Osteoblast (primary cell): ENCODE measurements at regions not wholly inside any gene's neighbourhood (a gene's known extent, or its start where the extent isn't known, plus 50 kb on each side); places are given as distances from the start of the nearest gene placed in this dataset.
"Not testable (repeated sequence)": the region's sequence is repeated elsewhere in the genome, so short reads cannot be mapped to it uniquely, and the experiment has no call there.

ENCODE experiments used
- DNase-seq: peaks from one replicate; pipeline ENCODE4 v3.0.0; 2011; ENCODE audit warnings: low spot score, mixed read lengths; ENCODE audit not compliant: insufficient read length; ENCODE audit errors: missing footprints
- H2AFZ ChIP-seq: 2 replicates; pipeline ENCODE4 v1.6.0; 2011; ENCODE audit warnings: mild to moderate bottlenecking, low read length
- H3K27ac ChIP-seq: 2 replicates; pipeline ENCODE4 v1.5.1; 2011; ENCODE audit warnings: mild to moderate bottlenecking, low read depth, low read length, moderate library complexity
- H3K27me3 ChIP-seq: 2 replicates; pipeline ENCODE4 v1.6.0; 2012; ENCODE audit warnings: mild to moderate bottlenecking, control low read depth, inconsistent platforms, low read length, moderate library complexity; ENCODE audit not compliant: insufficient read depth
- H3K36me3 ChIP-seq: 2 replicates; pipeline ENCODE4 v1.5.1; 2011; ENCODE audit warnings: mild to moderate bottlenecking, low read length, control low read depth, moderate library complexity; ENCODE audit not compliant: insufficient read depth
- H3K4me1 ChIP-seq: 2 replicates; pipeline ENCODE4 v1.5.1; 2011; ENCODE audit warnings: mild to moderate bottlenecking, low read length, control low read depth, moderate library complexity; ENCODE audit not compliant: insufficient read depth
- H3K4me2 ChIP-seq: 2 replicates; pipeline ENCODE4 v1.6.0; 2011; ENCODE audit warnings: mild to moderate bottlenecking, low read length; ENCODE audit not compliant: insufficient read depth
- H3K4me3 ChIP-seq: fragments of 200-600 bp; sonication (generic); 3 replicates; pipeline ENCODE4 v1.5.1; 2012; ENCODE audit warnings: mild to moderate bottlenecking, low read length, inconsistent platforms; ENCODE audit not compliant: insufficient read depth
- H3K79me2 ChIP-seq: 2 replicates; pipeline ENCODE4 v1.6.0; 2012; ENCODE audit warnings: mild to moderate bottlenecking, low read length, control low read depth, inconsistent platforms; ENCODE audit not compliant: insufficient read depth
- H3K9me3 ChIP-seq: 2 replicates; pipeline ENCODE4 v1.5.1; 2011; ENCODE audit warnings: low read depth, low read length, control low read depth
- H4K20me1 ChIP-seq: 2 replicates; pipeline ENCODE4 v1.6.0; 2012; ENCODE audit warnings: mild to moderate bottlenecking, low read length, control low read depth; ENCODE audit not compliant: insufficient read depth
- CTCF ChIP-seq: IDR thresholded peaks from 2 replicates; pipeline ENCODE4 v1.5.1; 2011; ENCODE audit warnings: mild to moderate bottlenecking, low read depth, low read length, moderate library complexity; ENCODE audit errors: extremely low read depth

- H3K27me3 ChIP-seq: no peaks in the 10 kb centered on the region
- no peak overlapping the region for H3K4me3 ChIP-seq
- TF ChIP-seq CTCF: no peak
- H3K4me2 ChIP-seq: no peak overlapping the region
- no peaks in the 10 kb centered on the region for H3K79me2 ChIP-seq
- peaks cover 35% of the 10 kb centered on the region for H3K4me1 ChIP-seq
- H2AFZ ChIP-seq: no peak overlapping the region
- no peak overlapping the region for H3K27ac ChIP-seq
- H3K9me3 ChIP-seq: no peaks in the 10 kb centered on the region
- peak; percentile 53 for DNase-seq
- H4K20me1 ChIP-seq: no peaks in the 10 kb centered on the region
- no peaks in the 10 kb centered on the region for H3K36me3 ChIP-seq
Observed at GRCh38 chr3:72271216-72271615, 486.3 kb upstream of the PROK2 start.

GRCh38 chr3:72270730-72271129, 485.8 kb upstream of the PROK2 start:
- no peak overlapping the region for H3K4me3 ChIP-seq
- H3K79me2 ChIP-seq: no peaks in the 10 kb centered on the region
- H3K4me2 ChIP-seq: peak overlapping the region; percentile 26
- H3K27me3 ChIP-seq: no peaks in the 10 kb centered on the region
- H4K20me1 ChIP-seq: no peaks in the 10 kb centered on the region
- no peaks in the 10 kb centered on the region for H3K9me3 ChIP-seq
- peaks cover 35% of the 10 kb centered on the region for H3K4me1 ChIP-seq
- no peaks in the 10 kb centered on the region for H3K36me3 ChIP-seq
- H3K27ac ChIP-seq: no peak overlapping the region
- no peak overlapping the region for H2AFZ ChIP-seq
- DNase-seq: no peak
- TF ChIP-seq CTCF: no peak

DNA sequence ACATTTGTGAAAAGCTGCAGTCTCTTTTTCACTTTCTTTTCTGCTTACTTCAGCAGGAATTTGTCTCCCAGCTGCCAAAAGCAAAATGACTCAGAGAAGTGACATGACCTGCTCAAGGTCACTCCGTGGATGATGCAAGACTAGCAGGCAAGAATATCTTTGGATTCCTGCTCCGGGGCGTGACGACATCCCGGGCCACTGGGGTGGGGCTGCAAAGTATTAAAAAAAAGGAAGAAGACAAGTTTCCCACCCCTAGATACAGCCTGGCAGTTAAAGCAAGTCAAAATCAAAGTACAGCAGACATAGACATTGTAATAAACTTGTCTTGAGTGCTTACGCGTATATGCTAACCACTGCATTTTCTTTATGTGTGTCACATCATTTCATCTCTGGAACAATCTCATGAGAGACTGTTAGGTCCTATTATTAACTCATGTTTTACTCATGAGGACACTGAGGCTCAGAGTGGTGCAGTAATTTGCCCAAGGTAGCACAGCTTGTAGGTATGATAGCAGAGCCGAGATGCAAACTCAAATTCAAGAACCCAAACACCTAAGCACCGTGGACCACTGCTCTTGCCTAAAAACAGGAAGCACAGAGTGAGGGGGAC, 485.2 kb upstream of the PROK2 start:
- no peaks in the 10 kb centered on the region for H3K36me3 ChIP-seq
- H4K20me1 ChIP-seq: no peaks in the 10 kb centered on the region
- peak overlapping the region; percentile 26 for H3K4me2 ChIP-seq
- H3K4me1 ChIP-seq: peaks cover 35% of the 10 kb centered on the region
- no peaks in the 10 kb centered on the region for H3K79me2 ChIP-seq
- H2AFZ ChIP-seq: no peak overlapping the region
- peak; percentile 77 for DNase-seq
- H3K27ac ChIP-seq: peak overlapping the region; percentile 66
- TF ChIP-seq CTCF: no peak
- H3K27me3 ChIP-seq: no peaks in the 10 kb centered on the region
- no peaks in the 10 kb centered on the region for H3K9me3 ChIP-seq
- H3K4me3 ChIP-seq: no peak overlapping the region

DNA sequence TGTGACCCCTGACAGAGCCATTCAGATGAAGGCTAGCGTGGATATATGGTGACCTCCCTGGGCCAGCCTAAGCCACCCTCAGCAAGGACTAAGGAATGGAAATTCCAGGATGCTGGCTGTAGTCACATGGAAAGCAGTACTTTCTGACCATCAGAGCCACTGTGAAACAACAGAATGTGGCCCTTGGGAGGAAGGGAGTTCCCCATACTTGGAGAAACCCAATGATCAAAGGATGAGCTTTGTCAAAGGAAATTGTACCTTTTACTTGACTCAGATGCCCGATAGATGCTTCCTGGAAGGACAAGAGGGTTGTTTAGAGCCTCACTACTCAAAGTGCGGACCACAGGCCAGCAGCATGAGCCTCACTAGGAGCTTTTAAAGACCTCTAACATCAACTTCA, 484.5 kb upstream of the PROK2 start:
- H3K4me2 ChIP-seq: peak overlapping the region; percentile 26
- peak overlapping the region; percentile 66 for H3K27ac ChIP-seq
- no peaks in the 10 kb centered on the region for H3K9me3 ChIP-seq
- H3K4me3 ChIP-seq: no peak overlapping the region
- H2AFZ ChIP-seq: peak overlapping the region; percentile 5
- no peaks in the 10 kb centered on the region for H3K36me3 ChIP-seq
- TF ChIP-seq CTCF: no peak
- no peak for DNase-seq
- H3K27me3 ChIP-seq: no peaks in the 10 kb centered on the region
- no peaks in the 10 kb centered on the region for H3K79me2 ChIP-seq
- no peaks in the 10 kb centered on the region for H4K20me1 ChIP-seq
- H3K4me1 ChIP-seq: peaks cover 29% of the 10 kb centered on the region

- H3K4me3 ChIP-seq, H3K79me2 ChIP-seq, H4K20me1 ChIP-seq, H3K27ac ChIP-seq, H2AFZ ChIP-seq, DNase-seq, H3K27me3 ChIP-seq, H3K4me2 ChIP-seq, H3K9me3 ChIP-seq, H3K36me3 ChIP-seq: not testable (repeated sequence)
- peaks cover 15% of the 10 kb centered on the region for H3K4me1 ChIP-seq
Observed at GRCh38 chr3:72266921-72267524, 482.1 kb upstream of the PROK2 start.
